Kidney (tissue), 13 donors: ENCODE measurements at regions not wholly inside any gene's neighbourhood (a gene's known extent, or its start where the extent isn't known, plus 50 kb on each side); places are given as distances from the start of the nearest gene placed in this dataset.
A peak's percentile ranks its signal among the peaks of the same experiment; 100 is the strongest.

ENCODE experiments used
- DNase-seq, 5 donors: peaks; one replicate each; pipeline ENCODE4 v3.0.0-alpha.2; 2013 to 2020
- FAIRE-seq: peaks from 2 replicates; lab custom pipeline; 2012; peaks lifted over from hg19 to GRCh38; lab: Jason Lieb, UNC
- H3K27ac ChIP-seq, 2 donors: one replicate each; pipeline ENCODE4 v1.7.0; 2013; ENCODE audit warnings: low read depth in 2 of 2, low read length in 2 of 2, inconsistent platforms in 1 of 2
- H3K27me3 ChIP-seq: one replicate; pipeline ENCODE4 v1.7.1; 2013; ENCODE audit warnings: low read length, inconsistent platforms; ENCODE audit not compliant: control insufficient read depth, insufficient read depth
- H3K36me3 ChIP-seq, 3 donors: one replicate each; pipeline versions ENCODE4 v1.7.0 to v1.7.1; 2013; ENCODE audit warnings: low read length in 3 of 3, control low read depth in 1 of 3, inconsistent platforms in 1 of 3; ENCODE audit not compliant: insufficient read depth in 3 of 3, control insufficient read depth in 2 of 3
- H3K4me1 ChIP-seq, 3 donors: one replicate each; pipeline versions ENCODE4 v1.7.0 to v1.7.1; 2013; ENCODE audit warnings: low read length in 3 of 3, inconsistent platforms in 1 of 3, low read depth in 1 of 3; ENCODE audit not compliant: control insufficient read depth in 2 of 3, insufficient read depth in 2 of 3
- H3K4me3 ChIP-seq, 3 donors: one replicate each; pipeline versions ENCODE4 v1.7.0 to v1.8.1; 2013; ENCODE audit warnings: low read length in 3 of 3, control low read depth in 1 of 3, inconsistent platforms in 1 of 3
- H3K9ac ChIP-seq, 3 donors: one replicate each; pipeline versions ENCODE4 v1.7.0 to v1.7.1; 2013; ENCODE audit warnings: low read length in 3 of 3, control low read depth in 1 of 3, inconsistent platforms in 1 of 3
- H3K9me3 ChIP-seq, 3 donors: one replicate each; pipeline versions ENCODE4 v1.7.0 to v1.7.1; 2013; ENCODE audit warnings: low read length in 3 of 3, control low read depth in 1 of 3, inconsistent platforms in 1 of 3; ENCODE audit not compliant: control insufficient read depth in 2 of 3, insufficient read depth in 1 of 3
- CTCF ChIP-seq: IDR thresholded peaks from 3 replicates; pipeline ENCODE4 v1.5.1; 2012; ENCODE audit warnings: mild to moderate bottlenecking, moderate library complexity, borderline replicate concordance; ENCODE audit not compliant: insufficient read depth; ENCODE audit errors: extremely low read depth
- intact Hi-C: fragments of 100-400 bp; cut with DNase I; formaldehyde crosslinking; loops from one replicate; pipeline ENCODE4 v1.11.1; 2022
- donor health status: control.
- donor health status: control.
- donor health status: control.
- donor health status: control.
- donor health status: control.
- donor health status: DM: yes; HTN: yes; CAD: no.
- donor health status: Normal renal cell carcinoma (clear cell type).

DNA sequence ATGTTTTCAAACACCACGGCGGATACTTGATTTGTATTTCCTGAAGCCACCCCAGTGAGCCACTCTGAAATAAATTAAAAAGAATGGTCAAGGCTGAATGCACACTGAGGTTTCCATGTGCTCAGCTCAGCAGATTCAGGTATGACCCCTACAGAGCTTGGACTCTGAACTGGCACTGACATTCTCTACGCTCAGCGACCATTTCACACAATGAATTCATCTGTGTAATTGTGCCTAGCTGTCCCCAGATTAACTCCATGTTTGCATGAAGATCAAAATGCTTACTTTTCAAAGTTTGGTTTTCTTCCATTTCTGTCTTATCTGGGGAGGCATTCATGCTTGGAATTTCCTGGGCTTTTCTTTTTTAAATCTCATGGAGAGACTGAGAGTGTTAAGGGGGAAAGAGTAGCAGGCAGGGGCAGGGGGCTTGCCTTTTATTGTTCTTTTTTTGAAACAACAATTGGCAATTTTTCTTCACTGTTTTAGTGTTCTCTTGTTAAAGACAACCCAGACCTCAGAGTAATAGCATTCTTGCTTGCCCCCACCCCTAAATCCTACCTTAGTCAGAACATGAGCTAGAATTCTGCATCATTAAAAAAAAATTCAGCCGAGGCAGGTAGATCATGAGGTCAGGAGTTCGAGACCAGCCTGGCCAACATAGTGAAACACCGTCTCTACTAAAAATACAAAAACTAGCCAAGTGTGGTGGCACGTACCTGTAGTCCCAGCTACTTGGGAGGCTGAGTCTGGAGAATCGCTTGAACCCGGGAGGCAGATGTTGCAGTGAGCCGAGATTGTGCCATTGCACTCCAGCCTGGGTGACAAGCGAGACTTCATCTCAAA, 85.5 kb upstream of the HNF1B start:
- Histone ChIP-seq H3K4me3 (no peak overlapping the region), H3K27me3 (no peaks in the 10 kb centered on the region), H3K9ac (no peak overlapping the region), H3K4me1 (peaks cover 9 to 47% (median 38%) of the 10 kb centered on the region in 3 donors), H3K27ac (peak overlapping the region; percentile 41 to 72), H3K36me3 (no peaks in the 10 kb centered on the region), H3K9me3 (peaks cover 0 to 3% (median 0%) of the 10 kb centered on the region in 3 donors)
- intact Hi-C loops = no loop called here
- DNase-seq (peak in 4 of 5 donors; percentile 60 to 89 (median 80)), FAIRE-seq (no peak)
- no peak for TF ChIP-seq CTCF

GRCh38 chr17:37829592-37830123, 84.8 kb upstream of the HNF1B start:
- Histone ChIP-seq H3K36me3 (no peaks in the 10 kb centered on the region), H3K9ac (no peak overlapping the region), H3K9me3 (peaks cover 0 to 3% (median 0%) of the 10 kb centered on the region in 3 donors), H3K4me1 (peaks cover 9 to 54% (median 44%) of the 10 kb centered on the region in 3 donors), H3K4me3 (no peak overlapping the region), H3K27ac (peak overlapping the region; percentile 42 to 72), H3K27me3 (no peaks in the 10 kb centered on the region)
- peak in 2 of 5 donors; percentile 55 to 65 for DNase-seq
- intact Hi-C loops = no loop called here
- no peak for TF ChIP-seq CTCF
- FAIRE-seq = no peak

- peak overlapping the region; percentile 45 to 50 for H3K27ac ChIP-seq
- H3K9ac ChIP-seq = no peak overlapping the region
- intact Hi-C loops = no loop called here
- H3K4me1 ChIP-seq = peaks cover 9 to 61% (median 48%) of the 10 kb centered on the region in 3 donors
- H3K36me3 ChIP-seq = no peaks in the 10 kb centered on the region
- FAIRE-seq (no peak), DNase-seq (peak in 2 of 5 donors; percentile 8 to 33)
- no peak overlapping the region for H3K4me3 ChIP-seq
- H3K27me3 ChIP-seq = no peaks in the 10 kb centered on the region
- no peak for TF ChIP-seq CTCF
- no peaks in the 10 kb centered on the region for H3K9me3 ChIP-seq
Observed at GRCh38 chr17:37828651-37829124, 83.8 kb upstream of the HNF1B start.
